ENCODE measurements at regions not wholly inside any gene's neighbourhood (a gene's known extent, or its start where the extent isn't known, plus 50 kb on each side); places are given as distances from the start of the nearest gene placed in this dataset.

GRCh38 chr2:18153741-18154140 is 275.3 kb downstream of the KCNS3 start:
- DNase-seq (ENCODE audit: low read depth in 4 of 4, low spot score in 1 of 4) = no peak

- DNase-seq (ENCODE audit: low read depth in 4 of 4, low spot score in 1 of 4) = no peak
These were observed 272.8 kb downstream of the KCNS3 start for GRCh38 chr2:18151237-18151636.

- DNase-seq (ENCODE audit: low read depth in 4 of 4, low spot score in 1 of 4) = no peak
These were observed 271.3 kb downstream of the KCNS3 start for GRCh38 chr2:18149660-18150246.

- DNase-seq (ENCODE audit: low read depth in 4 of 4, low spot score in 1 of 4) = no peak
These were observed 258.5 kb downstream of the KCNS3 start for GRCh38 chr2:18136881-18137475.

- no peak for DNase-seq (ENCODE audit: low read depth in 4 of 4, low spot score in 1 of 4)
These were observed 254.8 kb downstream of the KCNS3 start for GRCh38 chr2:18133310-18133709.

- no peak for DNase-seq (ENCODE audit: low read depth in 4 of 4, low spot score in 1 of 4)
These were observed 254.2 kb downstream of the KCNS3 start for GRCh38 chr2:18132697-18133096.

DNA sequence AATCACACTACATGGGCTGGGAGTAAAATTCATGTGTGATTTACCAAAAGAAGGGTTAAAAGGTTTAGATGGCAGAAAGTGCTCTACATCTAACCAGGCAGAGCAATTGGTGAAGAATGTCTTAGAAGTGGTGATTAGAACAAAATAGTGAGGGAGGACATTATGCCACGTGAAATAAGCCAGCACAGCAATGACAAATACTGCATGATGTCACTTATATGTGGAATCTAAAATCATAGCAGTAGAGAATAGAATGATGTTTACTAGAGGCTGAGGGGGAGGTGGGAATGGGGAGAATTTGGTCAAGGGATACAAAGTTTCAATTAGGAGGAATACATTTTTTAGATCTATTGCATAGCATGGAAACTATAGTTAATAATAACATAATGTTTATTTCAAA is 253.3 kb downstream of the KCNS3 start:
- DNase-seq (ENCODE audit: low read depth in 4 of 4, low spot score in 1 of 4) = no peak

GRCh38 chr2:18129348-18129747 is 250.9 kb downstream of the KCNS3 start:
- DNase-seq (ENCODE audit: low read depth in 4 of 4, low spot score in 1 of 4) = no peak

DNA sequence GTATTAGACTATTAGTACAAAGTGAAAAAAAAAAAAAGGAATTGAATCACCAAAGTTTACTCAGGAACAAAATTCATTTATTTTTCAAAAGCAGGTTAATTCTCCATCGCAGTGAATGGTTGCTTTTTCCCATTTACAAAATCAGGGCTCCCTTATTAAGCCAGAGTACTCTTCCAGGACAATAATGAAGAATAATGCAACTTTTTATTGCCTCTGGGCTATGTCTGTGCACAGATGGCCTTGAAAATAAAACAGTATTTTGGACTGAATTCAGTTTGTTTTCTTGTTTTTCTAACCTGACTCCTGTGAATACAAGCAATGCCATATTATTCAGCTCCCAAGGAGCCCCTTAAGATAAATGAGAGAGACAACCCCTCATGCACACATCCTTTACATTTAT is 246.8 kb downstream of the KCNS3 start:
- no peak for DNase-seq (ENCODE audit: low read depth in 4 of 4, low spot score in 1 of 4)

DNA sequence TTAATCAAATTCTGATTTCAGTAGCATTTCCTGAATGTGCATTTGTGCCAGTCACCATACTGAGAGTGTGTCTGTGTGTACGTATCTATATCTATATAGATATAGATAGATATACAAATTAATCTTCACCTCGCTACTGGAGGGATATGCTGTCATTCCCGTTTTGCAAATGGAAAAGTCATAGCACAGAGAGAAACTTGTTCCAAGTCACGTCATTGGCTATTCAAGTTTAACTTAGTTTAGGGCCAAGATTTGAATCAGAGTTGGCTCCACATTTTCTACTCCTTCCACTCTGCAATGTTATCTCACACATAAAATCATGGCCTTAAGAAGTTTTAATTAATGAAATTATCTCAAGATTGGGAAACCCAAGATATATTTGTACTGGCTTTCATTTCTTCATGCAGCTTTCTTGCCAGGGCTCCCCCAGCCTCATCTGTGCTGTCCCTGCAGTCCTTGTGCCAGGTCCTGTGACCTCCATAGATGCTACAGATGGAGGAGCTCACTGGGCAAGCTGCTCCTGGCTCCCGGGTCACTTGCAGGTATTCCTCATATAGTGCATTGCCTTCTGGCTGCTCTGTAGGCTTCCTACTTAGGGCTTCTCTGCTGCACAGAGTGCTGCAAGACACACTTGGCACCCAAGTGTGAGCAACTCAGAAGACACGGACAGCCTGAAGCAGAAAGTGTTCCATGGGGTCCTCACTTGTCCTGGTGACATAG is 245.8 kb downstream of the KCNS3 start:
- no peak for DNase-seq (ENCODE audit: low read depth in 4 of 4, low spot score in 1 of 4)

- DNase-seq (ENCODE audit: low read depth in 4 of 4, low spot score in 1 of 4) = no peak
These were observed 245.1 kb downstream of the KCNS3 start for GRCh38 chr2:18123577-18123976.

GRCh38 chr2:18123211-18123570 is 244.7 kb downstream of the KCNS3 start:
- DNase-seq (ENCODE audit: low read depth in 4 of 4, low spot score in 1 of 4) = no peak

DNA sequence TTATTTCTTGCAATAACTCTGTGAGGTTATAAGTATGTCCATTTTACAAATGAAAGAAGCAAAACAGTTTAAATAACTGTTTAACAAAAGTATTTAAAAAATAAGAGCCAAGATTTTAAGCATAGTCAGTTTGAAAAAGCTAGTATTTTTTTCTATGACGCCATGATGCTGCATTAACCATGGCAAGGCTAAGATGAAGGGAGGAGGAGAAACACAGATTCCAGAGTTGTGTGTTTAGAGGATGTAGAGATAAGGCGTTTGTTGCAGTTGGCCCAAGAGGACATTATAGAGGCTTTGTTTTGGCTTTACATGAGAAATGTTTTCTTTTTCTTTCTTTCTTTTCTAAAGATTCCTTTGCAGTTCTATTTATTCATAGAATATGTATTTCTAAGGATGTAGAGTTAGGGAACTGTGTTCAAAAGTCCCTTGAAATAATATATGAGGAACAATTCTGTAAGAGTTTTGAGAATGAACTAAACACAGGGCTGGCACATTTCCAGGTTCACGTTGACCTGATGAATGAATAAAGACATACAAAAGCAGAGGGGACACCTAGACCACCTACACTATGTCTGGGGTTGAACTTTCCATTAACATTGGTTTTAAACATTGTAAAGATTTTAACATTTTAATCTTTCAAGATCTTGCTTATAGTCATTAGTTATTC is 244.2 kb downstream of the KCNS3 start:
- no peak for DNase-seq (ENCODE audit: low read depth in 4 of 4, low spot score in 1 of 4)

DNA sequence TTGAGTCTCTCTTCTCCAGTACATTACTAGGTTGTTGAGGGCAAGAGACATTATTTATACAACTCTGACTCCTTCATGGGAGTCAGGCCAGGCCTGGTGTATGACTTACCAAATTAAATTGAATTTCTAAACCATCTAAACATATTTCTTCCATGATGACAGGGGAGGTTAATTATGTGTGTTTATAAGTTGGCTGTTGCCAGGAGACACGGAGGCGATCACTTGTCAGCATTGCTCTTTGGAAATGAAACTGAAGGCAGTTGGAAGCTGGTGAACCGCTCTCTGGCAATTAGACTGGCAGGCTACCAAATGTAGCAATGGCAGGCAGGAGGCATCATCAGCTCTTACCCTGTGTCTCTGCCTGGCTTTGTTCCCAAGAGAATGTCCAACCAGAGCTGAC is 241.4 kb downstream of the KCNS3 start:
- no peak for DNase-seq (ENCODE audit: low read depth in 4 of 4, low spot score in 1 of 4)

DNA sequence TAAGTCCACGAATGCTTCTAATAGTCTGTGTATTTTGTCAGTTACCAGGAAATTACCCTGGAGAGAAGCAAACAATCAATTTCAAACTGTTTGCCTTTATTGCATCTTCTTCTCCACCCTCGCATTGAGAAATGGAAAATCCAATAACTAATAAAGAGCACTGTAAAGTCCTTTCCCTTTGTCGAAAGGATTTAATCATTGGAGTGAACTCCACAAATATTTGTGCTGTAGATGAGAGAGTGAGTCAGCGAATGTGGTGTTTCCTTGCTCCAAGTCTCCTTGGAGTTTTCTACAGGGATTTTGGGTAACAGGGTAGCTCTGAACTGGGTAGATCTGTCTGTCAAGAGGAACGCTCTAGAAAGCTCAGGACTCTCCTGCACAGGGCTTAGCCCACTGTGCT is 240.2 kb downstream of the KCNS3 start:
- DNase-seq (ENCODE audit: low read depth in 4 of 4, low spot score in 1 of 4) = no peak

- DNase-seq (ENCODE audit: low read depth in 4 of 4, low spot score in 1 of 4) = no peak
These were observed 239.1 kb downstream of the KCNS3 start for GRCh38 chr2:18117592-18117991.

GRCh38 chr2:18110222-18110621 is 231.8 kb downstream of the KCNS3 start:
- DNase-seq (ENCODE audit: low read depth in 4 of 4, low spot score in 1 of 4) = no peak

DNA sequence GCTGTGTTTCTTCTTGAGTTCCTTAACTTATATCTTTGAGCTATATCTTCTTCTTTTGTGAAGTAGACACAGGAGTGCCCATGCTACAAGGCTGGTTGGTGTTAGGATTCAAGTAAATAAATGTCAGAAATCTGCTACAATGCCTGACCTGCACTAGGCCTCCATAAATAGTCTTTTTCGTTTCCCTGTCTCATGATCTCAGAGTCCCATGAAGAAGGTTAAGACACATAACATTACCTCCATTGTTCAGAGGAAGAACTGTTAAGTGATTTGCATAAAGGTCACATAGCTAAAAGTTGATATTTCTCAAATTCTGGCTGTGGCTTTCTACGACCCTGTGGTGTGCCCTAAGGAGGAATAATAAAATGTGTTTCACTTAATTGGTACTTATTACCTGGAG is 228.4 kb downstream of the KCNS3 start:
- no peak for DNase-seq (ENCODE audit: low read depth in 4 of 4, low spot score in 1 of 4)

GRCh38 chr2:18105929-18106328 is 227.5 kb downstream of the KCNS3 start:
- DNase-seq (ENCODE audit: low read depth in 4 of 4, low spot score in 1 of 4) = no peak

DNA sequence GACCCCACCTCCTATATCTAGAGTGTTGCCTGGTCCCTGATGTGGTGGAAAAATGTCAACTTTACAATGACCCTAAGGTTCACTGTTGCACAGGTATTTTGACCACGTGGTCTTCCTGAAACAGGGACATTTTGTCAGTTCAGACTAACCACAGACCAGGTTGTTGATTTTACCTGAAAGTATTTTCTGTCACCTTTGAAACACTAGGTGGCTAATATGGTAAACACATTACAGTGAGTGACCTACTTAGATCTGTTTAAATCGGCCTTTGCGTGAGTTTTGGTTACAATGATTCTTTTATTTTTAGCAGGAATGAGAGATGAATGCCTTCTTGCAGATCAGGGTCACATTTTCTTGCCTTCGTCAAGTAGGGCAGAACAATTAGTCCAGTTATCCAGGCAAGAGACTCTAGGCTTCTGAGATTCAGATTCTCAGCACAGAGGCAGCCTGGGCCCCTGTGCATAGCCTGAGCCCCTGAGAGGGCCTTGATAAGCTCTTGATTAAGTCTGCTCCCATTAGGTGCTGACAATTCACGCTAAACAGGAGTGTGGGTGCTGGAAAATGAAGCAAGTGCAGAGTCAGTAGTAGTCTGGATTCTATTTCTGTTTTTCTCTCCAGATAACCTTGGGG is 226.2 kb downstream of the KCNS3 start:
- DNase-seq (ENCODE audit: low read depth in 4 of 4, low spot score in 1 of 4) = no peak

DNA sequence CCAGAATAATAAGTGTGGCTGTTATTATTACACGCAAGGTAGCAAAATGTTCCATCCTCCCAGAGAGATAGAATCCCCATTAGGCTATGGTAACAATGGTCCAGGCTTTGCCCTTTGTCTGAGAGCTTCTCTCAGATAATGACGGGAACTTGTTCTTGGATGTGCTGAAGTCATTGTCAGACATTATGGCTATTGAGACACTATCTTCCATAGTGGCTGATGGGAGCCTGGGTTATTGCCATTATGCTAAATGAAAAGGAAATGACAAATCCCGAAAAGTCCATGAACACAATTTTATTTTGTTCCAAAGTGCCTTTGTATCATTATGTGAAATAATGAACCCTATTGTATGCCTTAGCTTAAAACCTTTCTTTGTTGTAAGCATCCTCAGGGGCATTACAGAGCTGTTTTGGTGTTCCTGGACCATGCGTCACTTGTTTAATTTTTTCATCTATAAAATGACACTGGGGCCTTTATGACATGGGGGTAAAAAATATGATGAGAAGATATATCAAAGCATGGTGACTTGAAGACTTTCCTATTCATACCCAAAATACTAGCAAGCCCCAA is 218.5 kb downstream of the KCNS3 start:
- DNase-seq (ENCODE audit: low read depth in 4 of 4, low spot score in 1 of 4) = no peak

- DNase-seq (ENCODE audit: low read depth in 4 of 4, low spot score in 1 of 4) = no peak
These were observed 215.8 kb downstream of the KCNS3 start for GRCh38 chr2:18094277-18094676.
